NCI-H2196 (cell line): ENCODE measurements at regions not wholly inside any gene's neighbourhood (a gene's known extent, or its start where the extent isn't known, plus 50 kb on each side); places are given as distances from the start of the nearest gene placed in this dataset.

Source experiments
- DNase-seq: peaks from one replicate; lab custom pipeline; 2025; ENCODE audit not compliant: unreplicated experiment; lab: John Stamatoyannopoulos, UW

DNA sequence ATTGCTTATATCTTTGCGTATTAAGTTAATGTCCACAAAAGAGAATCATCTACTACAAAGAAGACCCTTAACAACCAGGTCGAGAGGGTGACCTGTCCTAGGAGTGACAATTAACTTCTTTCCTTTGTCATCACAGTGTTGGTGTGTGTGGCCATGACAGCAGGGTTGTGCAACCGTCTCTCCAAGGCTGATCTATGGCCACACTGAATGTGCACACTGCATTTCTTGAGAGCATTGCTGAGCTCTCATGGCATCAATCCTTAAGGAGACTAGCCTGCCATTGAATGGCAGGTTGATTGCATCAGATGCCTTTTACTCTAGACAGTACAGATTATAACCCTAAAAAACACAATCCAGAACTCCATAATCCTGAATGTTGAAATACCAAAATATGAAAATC lies 86.5 kb upstream of the OLFM3 start:
- no peak for DNase-seq

DNA sequence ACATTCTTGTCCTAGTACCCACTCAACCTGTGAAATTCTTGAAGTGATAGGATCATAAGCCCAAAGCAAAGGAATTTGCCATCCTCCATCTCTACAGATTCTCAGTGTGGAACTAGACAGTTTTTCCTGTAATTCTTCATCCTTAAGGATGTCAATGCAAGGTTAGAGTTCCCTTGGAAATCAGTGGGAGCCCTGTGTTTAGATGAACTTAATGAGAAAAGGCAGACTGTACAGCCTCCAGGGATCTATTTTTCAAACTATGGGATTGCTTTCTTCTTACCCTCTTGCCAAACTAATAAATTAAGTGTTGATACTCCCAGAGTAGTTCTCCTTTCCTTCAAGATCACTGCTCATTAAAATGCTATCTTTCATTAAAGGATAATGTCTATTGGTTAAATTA lies 78.1 kb upstream of the OLFM3 start:
- no peak for DNase-seq

DNA sequence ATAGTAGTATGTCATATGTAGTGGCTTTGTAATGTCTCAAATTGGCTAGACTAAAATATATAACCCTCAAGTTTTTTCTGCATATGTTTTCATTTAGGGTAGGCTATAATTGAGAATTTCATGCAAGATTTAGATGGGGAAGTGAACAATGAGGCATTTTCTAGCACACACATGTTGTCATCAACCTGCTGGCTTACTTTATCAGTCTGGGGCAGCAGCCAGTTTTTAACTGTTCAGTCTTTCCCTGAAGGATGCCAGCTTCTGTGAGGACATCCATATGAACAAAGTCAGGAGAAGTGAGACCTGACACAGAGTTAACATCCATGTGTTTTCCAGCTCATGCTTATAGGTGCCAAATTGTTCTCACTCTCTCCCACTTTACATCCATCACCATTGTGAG lies 74.7 kb upstream of the OLFM3 start:
- no peak for DNase-seq

- no peak for DNase-seq
These were observed 53.8 kb upstream of the OLFM3 start for GRCh38 chr1:102050556-102050955.

GRCh38 chr1:102047724-102048123 lies 51.0 kb upstream of the OLFM3 start:
- DNase-seq, result no peak
